ENCODE measurements at regions not wholly inside any gene's neighbourhood (a gene's known extent, or its start where the extent isn't known, plus 50 kb on each side); places are given as distances from the start of the nearest gene placed in this dataset.
A peak's percentile ranks its signal among the peaks of the same experiment; 100 is the strongest.

DNA sequence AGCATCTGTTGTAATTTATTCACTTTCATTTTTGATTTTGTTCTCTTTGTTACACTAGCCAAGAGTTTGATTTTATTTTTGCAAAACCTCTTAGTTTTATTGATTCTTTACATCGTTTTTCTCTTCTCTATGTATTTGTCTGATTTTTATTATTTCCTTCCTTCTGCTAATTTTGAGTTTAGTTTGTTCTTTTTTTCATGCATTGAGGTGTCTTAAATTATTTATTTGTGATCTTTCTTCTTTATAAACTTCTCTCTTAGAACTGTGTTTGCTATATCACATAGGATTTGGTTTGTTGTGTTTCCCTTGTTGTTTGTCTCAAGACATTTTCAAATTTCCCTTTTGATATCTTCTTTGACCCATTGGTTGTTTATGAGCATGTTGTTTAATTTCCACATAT lies 51.7 kb upstream of the NFKBIA start:
- no peak for TF ChIP-seq SUZ12 (IDR thresholded peaks at IDR 0.05; ENCODE audit: unreplicated experiment)
- H3K4me1 ChIP-seq (ENCODE audit: control insufficient read depth, insufficient read depth, low read length): no peaks in the 10 kb centered on the region
- no TSS peak for BruUV-seq (replicated peaks)
- POLR2A ChIA-PET: no interaction called here
- no peaks in the 10 kb centered on the region for H3K36me3 ChIP-seq (ENCODE audit: control insufficient read depth in 2 of 2, insufficient read depth in 2 of 2, low read length in 1 of 2)
- H3K27ac ChIP-seq (ENCODE audit: control insufficient read depth, insufficient read depth): no peak overlapping the region
- peaks cover 2% of the 10 kb centered on the region; the same call in 2 of the 3 replicates for H3K9me3 ChIP-seq (replicated peaks; ENCODE audit: control insufficient read depth, insufficient read depth, low read length)
- RAD21 ChIA-PET (ENCODE audit: unreplicated experiment): no interaction called here
- no peaks in the 10 kb centered on the region for H3K27me3 ChIP-seq (replicated peaks in 1 of 2; ENCODE audit: control insufficient read depth in 2 of 2, insufficient read depth in 2 of 2, low read length in 1 of 2)
- CTCF ChIA-PET: no interaction called here
- intact Hi-C loops (cut with micrococcal nuclease; ENCODE audit: unreplicated experiment) (no loop called here), in situ Hi-C loops (cut with MboI) (no loop called here)
- no peaks in the 10 kb centered on the region for H3K79me2 ChIP-seq (ENCODE audit: control insufficient read depth, insufficient read depth, low read length)
- H2AFZ ChIP-seq (ENCODE audit: control insufficient read depth, low read depth, low read length): no peak overlapping the region
- peak; percentile 70 for FAIRE-seq
- H3K4me3 ChIP-seq: no peak overlapping the region
- no peaks in the 10 kb centered on the region for H4K20me1 ChIP-seq (ENCODE audit: control insufficient read depth, insufficient read depth)
- no peak for DNase-seq (ENCODE audit: low read depth, low spot score)
- H3K9ac ChIP-seq (ENCODE audit: control insufficient read depth, insufficient read depth, low read length): no peak overlapping the region
- no peak for ATAC-seq
- no peak overlapping the region for H3K4me2 ChIP-seq (ENCODE audit: control insufficient read depth, insufficient read depth)
- SMC1A ChIA-PET (ENCODE audit: uncharacterized antibody, unreplicated experiment): no interaction called here
- 0% methylated on average over 1 of the region's 1 CpG for WGBS (ENCODE audit: insufficient coverage, insufficient replicate concordance, low lambda C conversion rate, missing lambda C conversion rate)

DNA sequence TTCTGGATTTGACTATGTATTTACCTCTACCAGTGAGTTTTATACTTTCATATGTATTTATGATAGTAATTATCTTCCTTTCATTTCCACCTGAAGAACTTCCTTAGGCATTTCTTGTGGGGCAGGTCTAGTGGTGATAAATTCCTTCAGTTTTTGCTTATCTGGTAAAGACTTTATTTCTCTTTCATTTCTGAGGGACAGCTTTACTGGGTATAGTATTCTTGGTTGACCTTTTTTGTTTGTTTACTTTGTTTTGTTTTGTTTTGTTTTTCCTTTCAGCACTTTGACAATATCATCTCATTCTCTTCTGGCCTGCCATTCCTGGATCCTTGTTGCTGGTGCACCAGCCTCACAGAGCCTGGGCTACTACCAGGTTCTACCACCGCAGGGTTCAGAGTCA lies 53.9 kb upstream of the NFKBIA start:
- H3K36me3 ChIP-seq (ENCODE audit: control insufficient read depth in 2 of 2, insufficient read depth in 2 of 2, low read length in 1 of 2): no peaks in the 10 kb centered on the region
- no peaks in the 10 kb centered on the region for H3K4me1 ChIP-seq (ENCODE audit: control insufficient read depth, insufficient read depth, low read length)
- FAIRE-seq: no peak
- H4K20me1 ChIP-seq (ENCODE audit: control insufficient read depth, insufficient read depth): no peaks in the 10 kb centered on the region
- no peaks in the 10 kb centered on the region for H3K27me3 ChIP-seq (replicated peaks in 1 of 2; ENCODE audit: control insufficient read depth in 2 of 2, insufficient read depth in 2 of 2, low read length in 1 of 2)
- SMC1A ChIA-PET (ENCODE audit: uncharacterized antibody, unreplicated experiment): no interaction called here
- H2AFZ ChIP-seq (ENCODE audit: control insufficient read depth, low read depth, low read length): no peak overlapping the region
- H3K9ac ChIP-seq (ENCODE audit: control insufficient read depth, insufficient read depth, low read length): no peak overlapping the region
- no peak for ATAC-seq
- in situ Hi-C loops (cut with MboI) (no loop called here), intact Hi-C loops (cut with micrococcal nuclease; ENCODE audit: unreplicated experiment) (no loop called here)
- peaks cover 2% of the 10 kb centered on the region; the same call in 2 of the 3 replicates for H3K9me3 ChIP-seq (replicated peaks; ENCODE audit: control insufficient read depth, insufficient read depth, low read length)
- H3K27ac ChIP-seq (ENCODE audit: control insufficient read depth, insufficient read depth): no peak overlapping the region
- TF ChIP-seq PAX5 (IDR thresholded peaks at IDR 0.05; ENCODE audit: borderline replicate concordance, low read depth, low read length) (no peak), SMAD5 (IDR thresholded peaks at IDR 0.05; ENCODE audit: low read depth) (no peak), RCOR1 (conservative IDR thresholded peaks at IDR 0.05; ENCODE audit: low read depth, low read length) (no peak), CBFB (IDR thresholded peaks at IDR 0.05; ENCODE audit: low read depth) (no peak), HCFC1 (IDR thresholded peaks at IDR 0.05; ENCODE audit: low read length) (no peak)
- TF ChIP-seq, protein P1, sequence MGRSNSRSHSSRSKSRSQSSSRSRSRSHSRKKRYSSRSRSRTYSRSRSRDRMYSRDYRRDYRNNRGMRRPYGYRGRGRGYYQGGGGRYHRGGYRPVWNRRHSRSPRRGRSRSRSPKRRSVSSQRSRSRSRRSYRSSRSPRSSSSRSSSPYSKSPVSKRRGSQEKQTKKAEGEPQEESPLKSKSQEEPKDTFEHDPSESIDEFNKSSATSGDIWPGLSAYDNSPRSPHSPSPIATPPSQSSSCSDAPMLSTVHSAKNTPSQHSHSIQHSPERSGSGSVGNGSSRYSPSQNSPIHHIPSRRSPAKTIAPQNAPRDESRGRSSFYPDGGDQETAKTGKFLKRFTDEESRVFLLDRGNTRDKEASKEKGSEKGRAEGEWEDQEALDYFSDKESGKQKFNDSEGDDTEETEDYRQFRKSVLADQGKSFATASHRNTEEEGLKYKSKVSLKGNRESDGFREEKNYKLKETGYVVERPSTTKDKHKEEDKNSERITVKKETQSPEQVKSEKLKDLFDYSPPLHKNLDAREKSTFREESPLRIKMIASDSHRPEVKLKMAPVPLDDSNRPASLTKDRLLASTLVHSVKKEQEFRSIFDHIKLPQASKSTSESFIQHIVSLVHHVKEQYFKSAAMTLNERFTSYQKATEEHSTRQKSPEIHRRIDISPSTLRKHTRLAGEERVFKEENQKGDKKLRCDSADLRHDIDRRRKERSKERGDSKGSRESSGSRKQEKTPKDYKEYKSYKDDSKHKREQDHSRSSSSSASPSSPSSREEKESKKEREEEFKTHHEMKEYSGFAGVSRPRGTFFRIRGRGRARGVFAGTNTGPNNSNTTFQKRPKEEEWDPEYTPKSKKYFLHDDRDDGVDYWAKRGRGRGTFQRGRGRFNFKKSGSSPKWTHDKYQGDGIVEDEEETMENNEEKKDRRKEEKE (IDR thresholded peaks at IDR 0.05): no peak
- TF ChIP-seq, protein P2, sequence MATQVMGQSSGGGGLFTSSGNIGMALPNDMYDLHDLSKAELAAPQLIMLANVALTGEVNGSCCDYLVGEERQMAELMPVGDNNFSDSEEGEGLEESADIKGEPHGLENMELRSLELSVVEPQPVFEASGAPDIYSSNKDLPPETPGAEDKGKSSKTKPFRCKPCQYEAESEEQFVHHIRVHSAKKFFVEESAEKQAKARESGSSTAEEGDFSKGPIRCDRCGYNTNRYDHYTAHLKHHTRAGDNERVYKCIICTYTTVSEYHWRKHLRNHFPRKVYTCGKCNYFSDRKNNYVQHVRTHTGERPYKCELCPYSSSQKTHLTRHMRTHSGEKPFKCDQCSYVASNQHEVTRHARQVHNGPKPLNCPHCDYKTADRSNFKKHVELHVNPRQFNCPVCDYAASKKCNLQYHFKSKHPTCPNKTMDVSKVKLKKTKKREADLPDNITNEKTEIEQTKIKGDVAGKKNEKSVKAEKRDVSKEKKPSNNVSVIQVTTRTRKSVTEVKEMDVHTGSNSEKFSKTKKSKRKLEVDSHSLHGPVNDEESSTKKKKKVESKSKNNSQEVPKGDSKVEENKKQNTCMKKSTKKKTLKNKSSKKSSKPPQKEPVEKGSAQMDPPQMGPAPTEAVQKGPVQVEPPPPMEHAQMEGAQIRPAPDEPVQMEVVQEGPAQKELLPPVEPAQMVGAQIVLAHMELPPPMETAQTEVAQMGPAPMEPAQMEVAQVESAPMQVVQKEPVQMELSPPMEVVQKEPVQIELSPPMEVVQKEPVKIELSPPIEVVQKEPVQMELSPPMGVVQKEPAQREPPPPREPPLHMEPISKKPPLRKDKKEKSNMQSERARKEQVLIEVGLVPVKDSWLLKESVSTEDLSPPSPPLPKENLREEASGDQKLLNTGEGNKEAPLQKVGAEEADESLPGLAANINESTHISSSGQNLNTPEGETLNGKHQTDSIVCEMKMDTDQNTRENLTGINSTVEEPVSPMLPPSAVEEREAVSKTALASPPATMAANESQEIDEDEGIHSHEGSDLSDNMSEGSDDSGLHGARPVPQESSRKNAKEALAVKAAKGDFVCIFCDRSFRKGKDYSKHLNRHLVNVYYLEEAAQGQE (IDR thresholded peaks at IDR 0.05; ENCODE audit: low read depth, low read length): no peak
- H3K79me2 ChIP-seq (ENCODE audit: control insufficient read depth, insufficient read depth, low read length): no peaks in the 10 kb centered on the region
- WGBS (ENCODE audit: insufficient coverage, insufficient replicate concordance, low lambda C conversion rate, missing lambda C conversion rate): 39% methylated on average over 1 of the region's 1 CpG
- CTCF ChIA-PET: no interaction called here
- H3K4me3 ChIP-seq: no peak overlapping the region
- POLR2A ChIA-PET: no interaction called here
- no peak overlapping the region for H3K4me2 ChIP-seq (ENCODE audit: control insufficient read depth, insufficient read depth)
- RAD21 ChIA-PET (ENCODE audit: unreplicated experiment): no interaction called here
- no peak for DNase-seq (ENCODE audit: low read depth, low spot score)
- no TSS peak for BruUV-seq (replicated peaks)

Data from GM12878 (cell line).